Breast epithelium (tissue), 3 donors: ENCODE measurements at regions not wholly inside any gene's neighbourhood (a gene's known extent, or its start where the extent isn't known, plus 50 kb on each side); places are given as distances from the start of the nearest gene placed in this dataset.

Experiments used
- POLR2A ChIP-seq: fragments of 450-650 bp; IDR thresholded peaks from one replicate; pipeline ENCODE4 v1.6.1; 2016; ENCODE audit warnings: antibody characterized with exemption, mild to moderate bottlenecking, moderate library complexity
- POLR2AphosphoS5 ChIP-seq, 3 donors: sonication (generic); formaldehyde crosslinking; IDR thresholded peaks; one replicate each; pipeline ENCODE4 v1.6.1; 2017; ENCODE audit warnings: antibody characterized with exemption in 3 of 3
- TF ChIP-seq, protein P1 (sequence below), 3 donors: fragments of 450-650 bp; IDR thresholded peaks; one replicate each; pipeline ENCODE4 v1.5.1; 2016 to 2017; ENCODE audit warnings: antibody characterized with exemption in 3 of 3, mild to moderate bottlenecking in 3 of 3, moderate library complexity in 3 of 3

DNA sequence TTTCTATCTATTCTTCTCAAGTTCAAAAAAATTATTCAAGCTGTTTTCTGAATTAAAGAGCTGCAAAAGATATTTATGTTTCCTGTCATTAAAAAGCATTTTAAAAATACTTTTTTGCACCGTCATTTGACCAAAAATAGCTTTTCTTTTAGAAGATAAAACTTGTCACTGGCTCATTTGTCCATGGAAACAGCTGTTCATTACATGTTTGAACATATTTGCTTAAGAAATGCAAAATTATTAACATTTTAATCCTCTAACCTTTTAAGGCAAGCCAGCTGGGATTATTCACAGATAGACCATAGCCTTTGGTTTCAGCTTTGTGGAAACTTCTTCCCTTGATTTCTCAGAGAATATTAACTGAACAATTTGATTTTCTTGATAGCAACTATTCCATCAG, 393.9 kb downstream of the TUSC1 start:
- no peak for TF ChIP-seq POLR2A
- TF ChIP-seq, protein P1, sequence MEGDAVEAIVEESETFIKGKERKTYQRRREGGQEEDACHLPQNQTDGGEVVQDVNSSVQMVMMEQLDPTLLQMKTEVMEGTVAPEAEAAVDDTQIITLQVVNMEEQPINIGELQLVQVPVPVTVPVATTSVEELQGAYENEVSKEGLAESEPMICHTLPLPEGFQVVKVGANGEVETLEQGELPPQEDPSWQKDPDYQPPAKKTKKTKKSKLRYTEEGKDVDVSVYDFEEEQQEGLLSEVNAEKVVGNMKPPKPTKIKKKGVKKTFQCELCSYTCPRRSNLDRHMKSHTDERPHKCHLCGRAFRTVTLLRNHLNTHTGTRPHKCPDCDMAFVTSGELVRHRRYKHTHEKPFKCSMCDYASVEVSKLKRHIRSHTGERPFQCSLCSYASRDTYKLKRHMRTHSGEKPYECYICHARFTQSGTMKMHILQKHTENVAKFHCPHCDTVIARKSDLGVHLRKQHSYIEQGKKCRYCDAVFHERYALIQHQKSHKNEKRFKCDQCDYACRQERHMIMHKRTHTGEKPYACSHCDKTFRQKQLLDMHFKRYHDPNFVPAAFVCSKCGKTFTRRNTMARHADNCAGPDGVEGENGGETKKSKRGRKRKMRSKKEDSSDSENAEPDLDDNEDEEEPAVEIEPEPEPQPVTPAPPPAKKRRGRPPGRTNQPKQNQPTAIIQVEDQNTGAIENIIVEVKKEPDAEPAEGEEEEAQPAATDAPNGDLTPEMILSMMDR (IDR thresholded peaks at IDR 0.05): no peak
- TF ChIP-seq POLR2AphosphoS5 (IDR thresholded peaks at IDR 0.05): no peak
